ENCODE measurements at regions not wholly inside any gene's neighbourhood (a gene's known extent, or its start where the extent isn't known, plus 50 kb on each side); places are given as distances from the start of the nearest gene placed in this dataset.

DNA sequence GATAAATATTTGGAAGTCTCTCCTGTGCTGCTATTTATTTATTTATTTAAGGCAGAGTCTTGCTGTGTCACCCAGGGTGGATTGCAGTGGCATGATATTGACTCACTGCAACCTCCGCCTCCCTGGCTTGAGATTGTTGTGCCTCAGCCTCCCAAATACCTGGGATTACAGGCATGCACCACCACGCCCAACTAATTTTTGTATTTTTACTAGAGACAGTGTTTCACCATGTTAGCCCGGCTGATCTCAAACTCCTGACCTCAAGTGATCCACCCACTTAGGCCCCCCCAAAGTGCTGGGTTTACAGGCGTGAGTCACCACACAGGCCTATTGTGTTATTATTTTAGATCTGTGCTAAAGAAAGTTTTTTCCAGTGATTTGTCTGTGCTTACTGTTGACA lies 225.2 kb downstream of the CCER1 start:
- H3K9me3 ChIP-seq (ENCODE audit: insufficient read depth, low read length): no peaks in the 10 kb centered on the region
- H3K4me1 ChIP-seq (ENCODE audit: low read length): no peaks in the 10 kb centered on the region
- no peak overlapping the region for H3K9ac ChIP-seq (ENCODE audit: low read length)
- TF ChIP-seq, protein P1, sequence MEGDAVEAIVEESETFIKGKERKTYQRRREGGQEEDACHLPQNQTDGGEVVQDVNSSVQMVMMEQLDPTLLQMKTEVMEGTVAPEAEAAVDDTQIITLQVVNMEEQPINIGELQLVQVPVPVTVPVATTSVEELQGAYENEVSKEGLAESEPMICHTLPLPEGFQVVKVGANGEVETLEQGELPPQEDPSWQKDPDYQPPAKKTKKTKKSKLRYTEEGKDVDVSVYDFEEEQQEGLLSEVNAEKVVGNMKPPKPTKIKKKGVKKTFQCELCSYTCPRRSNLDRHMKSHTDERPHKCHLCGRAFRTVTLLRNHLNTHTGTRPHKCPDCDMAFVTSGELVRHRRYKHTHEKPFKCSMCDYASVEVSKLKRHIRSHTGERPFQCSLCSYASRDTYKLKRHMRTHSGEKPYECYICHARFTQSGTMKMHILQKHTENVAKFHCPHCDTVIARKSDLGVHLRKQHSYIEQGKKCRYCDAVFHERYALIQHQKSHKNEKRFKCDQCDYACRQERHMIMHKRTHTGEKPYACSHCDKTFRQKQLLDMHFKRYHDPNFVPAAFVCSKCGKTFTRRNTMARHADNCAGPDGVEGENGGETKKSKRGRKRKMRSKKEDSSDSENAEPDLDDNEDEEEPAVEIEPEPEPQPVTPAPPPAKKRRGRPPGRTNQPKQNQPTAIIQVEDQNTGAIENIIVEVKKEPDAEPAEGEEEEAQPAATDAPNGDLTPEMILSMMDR (IDR thresholded peaks at IDR 0.05; ENCODE audit: low read depth, low read length): no peak
- no peak for TF ChIP-seq EZH2phosphoT487 (IDR thresholded peaks at IDR 0.05; ENCODE audit: low read depth)
- no peaks in the 10 kb centered on the region for H3K79me2 ChIP-seq (ENCODE audit: low read length)
- no peaks in the 10 kb centered on the region for H4K20me1 ChIP-seq (ENCODE audit: insufficient read depth, low read length)
- no peak overlapping the region for H3K4me3 ChIP-seq (ENCODE audit: low read length)
- H2AFZ ChIP-seq (ENCODE audit: low read depth, low read length): no peak overlapping the region
- no peaks in the 10 kb centered on the region for H3K36me3 ChIP-seq (replicated peaks; ENCODE audit: low read depth, low read length)
- H3K27ac ChIP-seq (ENCODE audit: low read length): no peak overlapping the region
- no peaks in the 10 kb centered on the region for H3K27me3 ChIP-seq (ENCODE audit: low read depth, low read length)
- H3K4me2 ChIP-seq (ENCODE audit: low read length): no peak overlapping the region

DNA sequence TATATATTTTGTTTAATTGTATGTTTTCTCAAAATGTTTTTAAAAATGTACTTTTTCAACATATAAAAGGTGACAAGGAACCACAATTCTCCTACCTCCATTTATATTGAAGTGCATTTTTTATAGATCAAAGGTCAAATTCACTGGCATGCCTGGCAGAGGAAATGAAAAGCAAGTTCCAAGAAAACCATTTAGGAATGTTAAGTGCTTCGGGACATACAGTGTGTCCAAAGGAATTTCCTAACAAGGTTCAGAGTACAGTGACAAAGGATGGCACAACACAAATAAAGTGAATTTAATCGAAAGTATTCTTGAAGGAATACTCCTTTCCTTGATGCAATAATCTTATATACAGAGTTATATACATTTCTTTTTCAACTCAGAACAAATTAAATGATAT lies 242.3 kb downstream of the CCER1 start:
- TF ChIP-seq, protein P1 (IDR thresholded peaks at IDR 0.05; ENCODE audit: low read depth, low read length): no peak
- no peak for TF ChIP-seq EZH2phosphoT487 (IDR thresholded peaks at IDR 0.05; ENCODE audit: low read depth)
- Histone ChIP-seq H3K36me3 (replicated peaks; ENCODE audit: low read depth, low read length) (no peaks in the 10 kb centered on the region), H3K4me2 (ENCODE audit: low read length) (no peak overlapping the region), H4K20me1 (ENCODE audit: insufficient read depth, low read length) (no peaks in the 10 kb centered on the region), H3K27ac (ENCODE audit: low read length) (no peak overlapping the region), H3K9me3 (ENCODE audit: insufficient read depth, low read length) (no peaks in the 10 kb centered on the region), H3K27me3 (ENCODE audit: low read depth, low read length) (no peaks in the 10 kb centered on the region), H3K4me3 (ENCODE audit: low read length) (no peak overlapping the region), H3K9ac (ENCODE audit: low read length) (no peak overlapping the region), H3K4me1 (ENCODE audit: low read length) (no peaks in the 10 kb centered on the region), H2AFZ (ENCODE audit: low read depth, low read length) (no peak overlapping the region), H3K79me2 (ENCODE audit: low read length) (no peaks in the 10 kb centered on the region)

DNA sequence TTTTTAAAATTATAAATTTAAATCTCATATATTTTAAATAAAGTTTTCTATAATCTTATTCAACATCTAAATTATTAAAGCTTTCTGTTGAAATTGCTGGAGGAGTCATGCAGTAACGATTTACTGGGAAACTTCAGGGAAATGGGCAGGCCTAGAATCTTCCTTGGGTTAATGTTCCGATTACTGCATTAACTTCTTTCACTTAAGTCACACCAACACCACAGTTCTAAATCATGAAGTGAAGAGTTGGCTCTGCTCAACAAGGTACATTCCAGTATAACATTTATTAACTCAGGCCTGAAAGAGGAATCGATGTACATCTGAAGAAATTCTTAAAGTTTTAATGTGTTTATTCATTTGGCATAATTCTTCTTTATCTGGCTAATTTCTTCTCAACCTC lies 244.3 kb downstream of the CCER1 start:
- H3K4me2 ChIP-seq (ENCODE audit: low read length): no peak overlapping the region
- no peaks in the 10 kb centered on the region for H3K36me3 ChIP-seq (replicated peaks; ENCODE audit: low read depth, low read length)
- H2AFZ ChIP-seq (ENCODE audit: low read depth, low read length): no peak overlapping the region
- no peak for TF ChIP-seq EZH2phosphoT487 (IDR thresholded peaks at IDR 0.05; ENCODE audit: low read depth)
- TF ChIP-seq, protein P1 (IDR thresholded peaks at IDR 0.05; ENCODE audit: low read depth, low read length): no peak
- no peak overlapping the region for H3K9ac ChIP-seq (ENCODE audit: low read length)
- H4K20me1 ChIP-seq (ENCODE audit: insufficient read depth, low read length): no peaks in the 10 kb centered on the region
- H3K27ac ChIP-seq (ENCODE audit: low read length): no peak overlapping the region
- no peaks in the 10 kb centered on the region for H3K4me1 ChIP-seq (ENCODE audit: low read length)
- H3K27me3 ChIP-seq (ENCODE audit: low read depth, low read length): no peaks in the 10 kb centered on the region
- H3K4me3 ChIP-seq (ENCODE audit: low read length): no peak overlapping the region
- H3K79me2 ChIP-seq (ENCODE audit: low read length): no peaks in the 10 kb centered on the region
- H3K9me3 ChIP-seq (ENCODE audit: insufficient read depth, low read length): no peaks in the 10 kb centered on the region

DNA sequence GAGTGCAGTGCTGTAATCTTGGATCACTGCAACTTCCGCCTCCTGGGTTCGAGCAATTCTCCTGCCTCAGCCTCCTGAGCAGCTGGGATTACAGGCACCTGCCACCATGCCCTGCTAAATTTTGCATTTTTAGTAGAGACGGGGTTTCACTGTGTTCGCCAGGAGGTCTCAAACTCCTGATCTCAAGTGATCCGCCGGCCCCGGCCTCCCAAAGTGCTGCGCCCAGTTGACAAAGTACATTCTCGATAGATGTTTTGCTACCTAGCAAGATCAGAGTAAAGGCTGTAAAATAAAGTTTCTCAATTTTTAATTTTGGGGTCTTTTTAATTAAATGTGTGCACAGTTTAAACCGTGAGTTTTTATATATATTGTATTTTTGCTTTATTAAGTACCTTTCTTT lies 248.9 kb downstream of the CCER1 start:
- no peak overlapping the region for H3K4me3 ChIP-seq (ENCODE audit: low read length)
- H2AFZ ChIP-seq (ENCODE audit: low read depth, low read length): no peak overlapping the region
- H4K20me1 ChIP-seq (ENCODE audit: insufficient read depth, low read length): no peaks in the 10 kb centered on the region
- H3K9me3 ChIP-seq (ENCODE audit: insufficient read depth, low read length): no peaks in the 10 kb centered on the region
- no peaks in the 10 kb centered on the region for H3K27me3 ChIP-seq (ENCODE audit: low read depth, low read length)
- H3K36me3 ChIP-seq (replicated peaks; ENCODE audit: low read depth, low read length): no peaks in the 10 kb centered on the region
- no peak for TF ChIP-seq EZH2phosphoT487 (IDR thresholded peaks at IDR 0.05; ENCODE audit: low read depth)
- TF ChIP-seq, protein P1 (IDR thresholded peaks at IDR 0.05; ENCODE audit: low read depth, low read length): no peak
- H3K79me2 ChIP-seq (ENCODE audit: low read length): no peaks in the 10 kb centered on the region
- H3K4me2 ChIP-seq (ENCODE audit: low read length): no peak overlapping the region
- no peak overlapping the region for H3K9ac ChIP-seq (ENCODE audit: low read length)
- no peaks in the 10 kb centered on the region for H3K4me1 ChIP-seq (ENCODE audit: low read length)
- no peak overlapping the region for H3K27ac ChIP-seq (ENCODE audit: low read length)
